HepG2 (cell line): ENCODE measurements at regions not wholly inside any gene's neighbourhood (a gene's known extent, or its start where the extent isn't known, plus 50 kb on each side); places are given as distances from the start of the nearest gene placed in this dataset.

ENCODE experiments used
- ATAC-seq: fragments of 200-7000 bp; cut with Tn5 transposase; 3 replicates; pipeline ENCODE4 v1.9.1; 2020; ENCODE audit warnings: mild to moderate bottlenecking, moderate library complexity
- BruUV-seq: library from RNA; stranded (reverse); fragments of 400-500 nt; replicated peaks from 2 replicates; lab custom pipeline; 2021; lab: Mats Ljungman, UMichigan
- CTCF ChIA-PET: fragments of 300-600 bp; formaldehyde crosslinking; extraction: SDS; loops from one replicate; lab custom pipeline; 2021; ENCODE audit warnings: low total read pairs, inconsistent platforms, low intra/inter-chr PET ratio; lab: Yijun Ruan, JAX
- POLR2A ChIA-PET: fragments of 350-600 bp; sonication (Branson Sonifier 250); formaldehyde crosslinking; loops from one replicate; lab custom pipeline; 2020; ENCODE audit warnings: antibody characterized with exemption, inconsistent platforms; lab: Yijun Ruan, JAX
- DNase-seq: peaks from one replicate; pipeline ENCODE4 v3.0.0-alpha.2; 2015; ENCODE audit warnings: low spot score
- FAIRE-seq: peaks from 3 replicates; lab custom pipeline; 2011; peaks lifted over from hg19 to GRCh38; lab: Jason Lieb, UNC
- H2AFZ ChIP-seq: one replicate; pipeline ENCODE4 v1.6.1; 2011; ENCODE audit warnings: low read length, inconsistent platforms
- H3K27ac ChIP-seq: fragments of 300-600 bp; 3 replicates; pipeline ENCODE4 v1.8.0; 2011; ENCODE audit warnings: mixed run types, mild to moderate bottlenecking, mixed read lengths, low read length, inconsistent platforms; ENCODE audit not compliant: insufficient read depth; ENCODE audit errors: extremely low read length
- H3K27me3 ChIP-seq, 2 experiments: fragments of 200-600 bp in 1 of 2; 2 replicates in 1 of 2; 3 replicates in 1 of 2; pipeline versions ENCODE4 v1.6.0 to v1.8.0; 2011; ENCODE audit warnings: low read length in 2 of 2, mild to moderate bottlenecking in 2 of 2, moderate library complexity in 2 of 2, inconsistent platforms in 1 of 2; ENCODE audit not compliant: insufficient read depth in 2 of 2, control insufficient read depth in 1 of 2
- H3K36me3 ChIP-seq, 2 experiments: fragments of 200-600 bp in 1 of 2; replicated peaks in 1 of 2; 2 replicates in 1 of 2; 3 replicates in 1 of 2; pipeline versions ENCODE4 v1.5.1 to v1.8.0; 2011; ENCODE audit warnings: low read length in 2 of 2, inconsistent platforms in 1 of 2; ENCODE audit not compliant: insufficient read depth in 2 of 2, control insufficient read depth in 1 of 2
- H3K4me1 ChIP-seq: 2 replicates; pipeline ENCODE4 v1.5.1; 2012; ENCODE audit warnings: low read length, inconsistent platforms; ENCODE audit not compliant: insufficient read depth
- H3K4me2 ChIP-seq: 2 replicates; pipeline ENCODE4 v1.6.0; 2011; ENCODE audit warnings: low read depth, low read length, inconsistent platforms
- H3K4me3 ChIP-seq, 3 experiments: fragments of 200-600 bp in 1 of 3; sonication (generic), shearing (Covaris generic) in 1 of 3; replicated peaks in 1 of 3; 2 replicates each; pipeline ENCODE4 v1.5.1; 2011 to 2016; ENCODE audit warnings: low read length in 3 of 3, inconsistent platforms in 2 of 3, low read depth in 2 of 3, mild to moderate bottlenecking in 2 of 3, control low read depth in 1 of 3, mixed read lengths in 1 of 3; ENCODE audit not compliant: insufficient read depth in 1 of 3
- H3K79me2 ChIP-seq: one replicate; pipeline ENCODE4 v1.6.1; 2011; ENCODE audit warnings: low read length, inconsistent platforms; ENCODE audit not compliant: insufficient read depth
- H3K9ac ChIP-seq: 2 replicates; pipeline ENCODE4 v1.6.0; 2011; ENCODE audit warnings: mild to moderate bottlenecking, low read depth, low read length, inconsistent platforms; ENCODE audit not compliant: insufficient read depth
- H3K9me3 ChIP-seq: 2 replicates; pipeline ENCODE4 v1.5.1; 2012; ENCODE audit warnings: mild to moderate bottlenecking, low read length
- H4K20me1 ChIP-seq: 2 replicates; pipeline ENCODE4 v1.6.0; 2011; ENCODE audit warnings: inconsistent platforms, mild to moderate bottlenecking, low read length, moderate library complexity; ENCODE audit not compliant: insufficient read depth
- HNRNPL ChIP-seq: fragments of 200-400 bp; formaldehyde crosslinking; IDR thresholded peaks from 2 replicates; pipeline ENCODE4 v1.6.1; 2017; ENCODE audit warnings: mild to moderate bottlenecking, low read depth, low read length
- IKZF1 ChIP-seq: fragments of 450-650 bp; IDR thresholded peaks from 2 replicates; pipeline ENCODE4 v1.7.1; 2016
- IRF9 ChIP-seq: sonication (generic); formaldehyde crosslinking; IDR thresholded peaks from 2 replicates; pipeline ENCODE4 v1.8.0; 2022; ENCODE audit warnings: missing genetic modification reagents, mild to moderate bottlenecking, borderline replicate concordance
- NKX3-1 ChIP-seq: sonication (generic); formaldehyde crosslinking; IDR thresholded peaks from 2 replicates; pipeline ENCODE4 v1.5.0; 2020; ENCODE audit warnings: missing genetic modification reagents
- PAX8 ChIP-seq: sonication (generic); formaldehyde crosslinking; IDR thresholded peaks from 2 replicates; pipeline ENCODE4 v1.8.0; 2022; ENCODE audit warnings: mild to moderate bottlenecking, missing genetic modification reagents, borderline replicate concordance
- PBX3 ChIP-seq: sonication (generic); formaldehyde crosslinking; IDR thresholded peaks from 2 replicates; pipeline ENCODE4 v1.8.1; 2023; ENCODE audit warnings: missing genetic modification reagents, inconsistent platforms, borderline replicate concordance
- SALL2 ChIP-seq: sonication (generic); formaldehyde crosslinking; IDR thresholded peaks from 2 replicates; pipeline ENCODE4 v1.8.1; 2023; ENCODE audit warnings: mild to moderate bottlenecking, missing genetic modification reagents, inconsistent platforms
- SRSF9 ChIP-seq: fragments of 200-400 bp; formaldehyde crosslinking; IDR thresholded peaks from 2 replicates; pipeline ENCODE4 v1.6.1; 2018; ENCODE audit warnings: borderline replicate concordance, mild to moderate bottlenecking, low read depth, low read length; ENCODE audit not compliant: insufficient read depth, poor library complexity, severe bottlenecking
- TRIM22 ChIP-seq: fragments of 450-650 bp; IDR thresholded peaks from 2 replicates; pipeline ENCODE4 v1.6.1; 2017
- ZMYM2 ChIP-seq: sonication (generic); formaldehyde crosslinking; IDR thresholded peaks from 2 replicates; pipeline ENCODE4 v1.8.0; 2022; ENCODE audit warnings: mild to moderate bottlenecking, missing genetic modification reagents
- ZNF383 ChIP-seq: sonication (generic); formaldehyde crosslinking; IDR thresholded peaks from 2 replicates; pipeline ENCODE4 v1.4.0; 2020; ENCODE audit warnings: missing genetic modification reagents, mild to moderate bottlenecking, borderline replicate concordance
- ZNF550 ChIP-seq: sonication (generic); formaldehyde crosslinking; IDR thresholded peaks from 2 replicates; pipeline ENCODE4 v1.4.0; 2020; ENCODE audit warnings: mild to moderate bottlenecking, missing genetic modification reagents, borderline replicate concordance
- ZNF660 ChIP-seq: sonication (generic); formaldehyde crosslinking; IDR thresholded peaks from 2 replicates; pipeline ENCODE4 v1.5.1; 2020; ENCODE audit warnings: mild to moderate bottlenecking, low read depth, missing genetic modification reagents, borderline replicate concordance
- ZNF747 ChIP-seq: sonication (generic); formaldehyde crosslinking; IDR thresholded peaks from 2 replicates; pipeline ENCODE4 v1.8.1; 2023; ENCODE audit warnings: missing genetic modification reagents, mild to moderate bottlenecking, borderline replicate concordance
- ZNF782 ChIP-seq: sonication (generic); formaldehyde crosslinking; IDR thresholded peaks from 2 replicates; pipeline ENCODE4 v1.4.0; 2020; ENCODE audit warnings: missing genetic modification reagents, mild to moderate bottlenecking, borderline replicate concordance
- ZNF790 ChIP-seq: sonication (generic); formaldehyde crosslinking; IDR thresholded peaks from 2 replicates; pipeline ENCODE4 v1.8.0; 2022; ENCODE audit warnings: missing genetic modification reagents, mild to moderate bottlenecking, borderline replicate concordance
- ZNF816 ChIP-seq: sonication (generic); formaldehyde crosslinking; IDR thresholded peaks from 2 replicates; pipeline ENCODE4 v1.8.0; 2022; ENCODE audit warnings: missing genetic modification reagents, mild to moderate bottlenecking, borderline replicate concordance
- ZNF891 ChIP-seq: sonication (generic); formaldehyde crosslinking; IDR thresholded peaks from 2 replicates; pipeline ENCODE4 v1.5.0; 2020; ENCODE audit warnings: mild to moderate bottlenecking, missing genetic modification reagents
- in situ Hi-C: cut with HindIII; loops from 2 replicates; pipeline ENCODE4 v1.10.0; 2017; ENCODE audit warnings: low pct_unique_long_range_greater_than_20kb; ENCODE audit not compliant: extremely low pct_ligation_motif_present
- intact Hi-C: fragments of 100-400 bp; cut with micrococcal nuclease; formaldehyde crosslinking; loops from one replicate; pipeline ENCODE4 v1.10.0; 2022; ENCODE audit not compliant: unreplicated experiment
- TF ChIP-seq, protein P1 (sequence below): sonication (generic); formaldehyde crosslinking; IDR thresholded peaks from 2 replicates; pipeline ENCODE4 v1.5.0; 2020; ENCODE audit warnings: mild to moderate bottlenecking, missing genetic modification reagents
- TF ChIP-seq, protein P2 (sequence below): sonication (generic); formaldehyde crosslinking; IDR thresholded peaks from 2 replicates; pipeline ENCODE4 v1.9.0; 2021; ENCODE audit warnings: missing genetic modification reagents, borderline replicate concordance

DNA sequence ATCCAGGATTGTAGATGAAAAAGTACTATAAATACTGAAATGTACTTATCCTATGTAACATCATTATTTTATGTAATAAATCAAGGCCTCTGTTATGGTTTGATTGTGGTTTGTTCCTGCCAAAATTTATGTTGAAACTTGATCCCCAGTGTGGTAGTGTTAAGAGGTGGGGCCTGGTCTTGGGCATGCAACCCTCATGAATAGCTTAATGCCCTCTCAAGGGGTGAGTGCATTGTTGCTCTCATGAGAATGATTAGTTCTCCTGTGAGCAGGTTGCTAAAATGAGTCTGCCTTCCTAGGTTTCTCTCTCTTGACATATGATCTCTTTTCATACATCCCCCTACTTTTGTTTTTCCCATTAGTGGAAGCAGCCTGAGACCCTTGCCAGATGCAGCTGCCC is 915.4 kb downstream of the TSN start:
- ATAC-seq (no peak), DNase-seq (no peak), FAIRE-seq (no peak)
- Histone ChIP-seq H3K9me3 (0 out of 2 replicates have a peak, but pooled peaks cover 3% of the 10 kb centered on the region), H4K20me1 (no peaks in the 10 kb centered on the region), H3K27ac (no peak overlapping the region), H3K4me1 (no peaks in the 10 kb centered on the region), H3K79me2 (no peaks in the 10 kb centered on the region), H3K9ac (no peak overlapping the region), H2AFZ (no peak overlapping the region), H3K4me3 (no peak overlapping the region), H3K36me3 (no peaks in the 10 kb centered on the region), H3K4me2 (no peak overlapping the region), H3K27me3 (no peaks in the 10 kb centered on the region)
- intact Hi-C loops (no loop called here), in situ Hi-C loops (no loop called here)
- TF ChIP-seq ZNF660 (CRISPR knock-in tag) (no peak), PBX3 (CRISPR knock-in tag) (no peak), TRIM22 (no peak), IKZF1 (no peak), ZNF383 (no peak), HNRNPL (no peak), ZNF550 (no peak), PAX8 (no peak), SRSF9 (no peak), ZNF891 (CRISPR knock-in tag) (no peak), ZNF747 (CRISPR knock-in tag) (no peak), SALL2 (CRISPR knock-in tag) (no peak), ZNF790 (no peak), ZNF816 (no peak), ZNF782 (CRISPR knock-in tag) (no peak), ZMYM2 (no peak), NKX3-1 (CRISPR knock-in tag) (no peak), IRF9 (CRISPR knock-in tag) (no peak)
- TF ChIP-seq, protein P1, sequence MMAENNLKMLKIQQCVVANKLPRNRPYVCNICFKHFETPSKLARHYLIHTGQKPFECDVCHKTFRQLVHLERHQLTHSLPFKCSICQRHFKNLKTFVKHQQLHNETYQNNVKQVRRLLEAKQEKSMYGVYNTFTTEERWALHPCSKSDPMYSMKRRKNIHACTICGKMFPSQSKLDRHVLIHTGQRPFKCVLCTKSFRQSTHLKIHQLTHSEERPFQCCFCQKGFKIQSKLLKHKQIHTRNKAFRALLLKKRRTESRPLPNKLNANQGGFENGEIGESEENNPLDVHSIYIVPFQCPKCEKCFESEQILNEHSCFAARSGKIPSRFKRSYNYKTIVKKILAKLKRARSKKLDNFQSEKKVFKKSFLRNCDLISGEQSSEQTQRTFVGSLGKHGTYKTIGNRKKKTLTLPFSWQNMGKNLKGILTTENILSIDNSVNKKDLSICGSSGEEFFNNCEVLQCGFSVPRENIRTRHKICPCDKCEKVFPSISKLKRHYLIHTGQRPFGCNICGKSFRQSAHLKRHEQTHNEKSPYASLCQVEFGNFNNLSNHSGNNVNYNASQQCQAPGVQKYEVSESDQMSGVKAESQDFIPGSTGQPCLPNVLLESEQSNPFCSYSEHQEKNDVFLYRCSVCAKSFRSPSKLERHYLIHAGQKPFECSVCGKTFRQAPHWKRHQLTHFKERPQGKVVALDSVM (CRISPR knock-in tag): no peak
- TF ChIP-seq, protein P2, sequence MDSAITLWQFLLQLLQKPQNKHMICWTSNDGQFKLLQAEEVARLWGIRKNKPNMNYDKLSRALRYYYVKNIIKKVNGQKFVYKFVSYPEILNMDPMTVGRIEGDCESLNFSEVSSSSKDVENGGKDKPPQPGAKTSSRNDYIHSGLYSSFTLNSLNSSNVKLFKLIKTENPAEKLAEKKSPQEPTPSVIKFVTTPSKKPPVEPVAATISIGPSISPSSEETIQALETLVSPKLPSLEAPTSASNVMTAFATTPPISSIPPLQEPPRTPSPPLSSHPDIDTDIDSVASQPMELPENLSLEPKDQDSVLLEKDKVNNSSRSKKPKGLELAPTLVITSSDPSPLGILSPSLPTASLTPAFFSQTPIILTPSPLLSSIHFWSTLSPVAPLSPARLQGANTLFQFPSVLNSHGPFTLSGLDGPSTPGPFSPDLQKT (CRISPR knock-in tag): no peak
- CTCF ChIA-PET: no interaction called here
- POLR2A ChIA-PET: no interaction called here
- no TSS peak for BruUV-seq
